Mesothelial cell of epicardium (in vitro differentiated cells): ENCODE measurements at regions not wholly inside any gene's neighbourhood (a gene's known extent, or its start where the extent isn't known, plus 50 kb on each side); places are given as distances from the start of the nearest gene placed in this dataset.
"Not testable (repeated sequence)": the region's sequence is repeated elsewhere in the genome, so short reads cannot be mapped to it uniquely, and the experiment has no call there.

Experiments
- DNase-seq, 2 experiments: peaks; one replicate each; pipeline ENCODE4 v3.0.0; 2021; ENCODE audit warnings: low spot score in 2 of 2; ENCODE audit not compliant: unreplicated experiment in 2 of 2
- H3K27ac Mint-ChIP-seq: 2 replicates; pipeline ENCODE4 v1.8.0; 2021; ENCODE audit warnings: mixed read lengths
- H3K27me3 Mint-ChIP-seq: 2 replicates; pipeline ENCODE4 v1.8.0; 2021; ENCODE audit warnings: low read depth, mixed read lengths
- H3K36me3 Mint-ChIP-seq: 2 replicates; pipeline ENCODE4 v1.8.0; 2021; ENCODE audit warnings: mixed read lengths
- H3K4me1 Mint-ChIP-seq: 2 replicates; pipeline ENCODE4 v1.8.0; 2021; ENCODE audit warnings: mixed read lengths
- H3K4me3 Mint-ChIP-seq: 2 replicates; pipeline ENCODE4 v1.8.0; 2021; ENCODE audit warnings: mild to moderate bottlenecking, moderate library complexity, mixed read lengths
- H3K9me3 Mint-ChIP-seq: 2 replicates; pipeline ENCODE4 v1.8.0; 2021; ENCODE audit warnings: mixed read lengths
- CTCF ChIP-seq: fragments of 200-600 bp; sonication (generic); IDR thresholded peaks from one replicate; pipeline ENCODE4 v1.5.0; 2021; ENCODE audit warnings: antibody characterized with exemption; ENCODE audit not compliant: unreplicated experiment

- no peaks in the 10 kb centered on the region for H3K36me3 Mint-ChIP-seq
- no peak for TF ChIP-seq CTCF
- H3K4me3 Mint-ChIP-seq = no peak overlapping the region
- no peaks in the 10 kb centered on the region for H3K9me3 Mint-ChIP-seq
- H3K4me1 Mint-ChIP-seq = no peaks in the 10 kb centered on the region
- no peak overlapping the region for H3K27ac Mint-ChIP-seq
- no peaks in the 10 kb centered on the region for H3K27me3 Mint-ChIP-seq
- DNase-seq = no peak
Observed at GRCh38 chr7:17412883-17413282, 114.4 kb downstream of the AHR start.

GRCh38 chr7:17415955-17416354, 117.5 kb downstream of the AHR start:
- TF ChIP-seq CTCF = no peak
- DNase-seq = no peak
- Mint-ChIP-seq H3K4me1 (no peaks in the 10 kb centered on the region), H3K27ac (no peak overlapping the region), H3K9me3 (no peaks in the 10 kb centered on the region), H3K27me3 (no peaks in the 10 kb centered on the region), H3K36me3 (no peaks in the 10 kb centered on the region), H3K4me3 (no peak overlapping the region)

GRCh38 chr7:17420308-17421015, 122.0 kb downstream of the AHR start:
- not testable (repeated sequence) for H3K27me3 Mint-ChIP-seq, H3K4me3 Mint-ChIP-seq, DNase-seq, H3K4me1 Mint-ChIP-seq, H3K27ac Mint-ChIP-seq, H3K36me3 Mint-ChIP-seq, H3K9me3 Mint-ChIP-seq

GRCh38 chr7:17421941-17422340, 123.5 kb downstream of the AHR start:
- H3K9me3 Mint-ChIP-seq = peaks cover 13% of the 10 kb centered on the region
- peaks cover 3% of the 10 kb centered on the region for H3K36me3 Mint-ChIP-seq
- H3K4me1 Mint-ChIP-seq = peaks cover 2% of the 10 kb centered on the region
- H3K27me3 Mint-ChIP-seq = no peaks in the 10 kb centered on the region
- no peak overlapping the region for H3K27ac Mint-ChIP-seq
- TF ChIP-seq CTCF = no peak
- DNase-seq = no peak
- H3K4me3 Mint-ChIP-seq = no peak overlapping the region

- Mint-ChIP-seq H3K4me1 (peaks cover 2% of the 10 kb centered on the region), H3K27ac (no peak overlapping the region), H3K36me3 (peaks cover 7% of the 10 kb centered on the region), H3K27me3 (no peaks in the 10 kb centered on the region), H3K9me3 (peaks cover 19% of the 10 kb centered on the region), H3K4me3 (no peak overlapping the region)
- no peak for TF ChIP-seq CTCF
- no peak for DNase-seq
Observed at GRCh38 chr7:17422966-17423365, 124.5 kb downstream of the AHR start.

- Mint-ChIP-seq H3K36me3 (peaks cover 14% of the 10 kb centered on the region), H3K27me3 (no peaks in the 10 kb centered on the region), H3K4me3 (no peak overlapping the region), H3K9me3 (peaks cover 33% of the 10 kb centered on the region), H3K4me1 (no peaks in the 10 kb centered on the region), H3K27ac (no peak overlapping the region)
- TF ChIP-seq CTCF = no peak
- DNase-seq = no peak
Observed at GRCh38 chr7:17427924-17428323, 129.5 kb downstream of the AHR start.
